HG02610 (cell line): ENCODE measurements at regions not wholly inside any gene's neighbourhood (a gene's known extent, or its start where the extent isn't known, plus 50 kb on each side); places are given as distances from the start of the nearest gene placed in this dataset.

Experiments used
- ATAC-seq: cut with Tn5 transposase; IDR thresholded peaks from one replicate; pipeline ENCODE4 v1.9.1; 2021; ENCODE audit warnings: mild to moderate bottlenecking, moderate library complexity; ENCODE audit not compliant: unreplicated experiment

DNA sequence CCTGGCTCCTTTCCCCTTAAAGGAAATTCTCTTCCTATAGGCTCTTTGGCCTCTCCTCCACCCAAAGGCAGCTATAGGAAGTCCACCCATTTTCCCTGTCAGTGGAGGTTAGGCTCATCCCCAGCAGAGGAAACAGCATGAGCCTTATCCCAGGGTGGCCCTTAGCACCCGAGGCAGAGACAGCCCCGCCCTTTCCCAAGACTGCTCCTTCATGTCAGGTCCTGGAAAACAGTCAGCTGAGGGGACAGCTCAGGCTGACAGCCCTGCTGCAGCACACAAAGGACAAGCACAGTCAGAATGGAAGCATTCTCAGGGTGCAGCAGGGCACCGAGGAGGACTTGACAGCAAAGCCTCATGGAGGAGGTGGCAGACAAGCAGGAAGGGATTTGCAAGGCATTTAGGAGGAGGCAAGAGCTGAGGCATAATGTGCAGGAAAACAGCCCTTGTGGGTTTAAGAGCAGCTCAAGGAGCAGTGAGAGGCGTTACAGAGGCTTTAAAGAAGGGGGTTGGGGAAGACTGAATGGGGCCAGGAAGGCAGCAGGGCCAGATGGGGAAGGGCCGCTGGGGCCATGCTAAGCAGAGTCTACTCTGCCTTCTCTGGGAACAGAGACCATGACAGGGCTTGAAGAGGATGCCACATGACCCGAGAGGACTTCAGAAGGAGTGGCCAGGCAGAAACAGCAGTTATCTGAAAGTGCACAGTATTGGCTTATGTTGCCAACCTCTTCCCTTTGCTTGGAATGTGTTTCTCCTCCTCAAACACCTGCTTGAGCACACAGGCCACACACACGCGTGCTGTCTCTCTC, 216.6 kb downstream of the SH3BP4 start:
- no peak for ATAC-seq

DNA sequence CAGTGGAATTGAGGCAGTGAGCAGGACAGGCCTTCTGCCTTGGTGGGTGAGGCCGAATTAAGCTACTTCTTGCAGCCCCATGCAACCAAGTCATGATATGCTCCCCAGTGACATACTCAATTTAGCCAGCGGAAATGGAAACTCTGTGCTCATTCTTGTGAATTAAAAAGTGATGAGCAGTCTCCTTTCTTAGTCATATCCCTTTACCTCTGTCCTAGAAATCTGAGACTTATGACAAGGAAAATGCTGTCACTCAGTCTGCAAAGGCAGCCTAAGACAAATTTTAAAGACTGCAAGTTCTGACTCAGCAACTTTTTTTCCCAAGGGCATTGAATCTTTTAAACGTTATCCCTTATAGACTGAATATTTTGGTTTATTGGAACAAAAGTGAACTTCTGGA, 218.2 kb downstream of the SH3BP4 start:
- no peak for ATAC-seq

DNA sequence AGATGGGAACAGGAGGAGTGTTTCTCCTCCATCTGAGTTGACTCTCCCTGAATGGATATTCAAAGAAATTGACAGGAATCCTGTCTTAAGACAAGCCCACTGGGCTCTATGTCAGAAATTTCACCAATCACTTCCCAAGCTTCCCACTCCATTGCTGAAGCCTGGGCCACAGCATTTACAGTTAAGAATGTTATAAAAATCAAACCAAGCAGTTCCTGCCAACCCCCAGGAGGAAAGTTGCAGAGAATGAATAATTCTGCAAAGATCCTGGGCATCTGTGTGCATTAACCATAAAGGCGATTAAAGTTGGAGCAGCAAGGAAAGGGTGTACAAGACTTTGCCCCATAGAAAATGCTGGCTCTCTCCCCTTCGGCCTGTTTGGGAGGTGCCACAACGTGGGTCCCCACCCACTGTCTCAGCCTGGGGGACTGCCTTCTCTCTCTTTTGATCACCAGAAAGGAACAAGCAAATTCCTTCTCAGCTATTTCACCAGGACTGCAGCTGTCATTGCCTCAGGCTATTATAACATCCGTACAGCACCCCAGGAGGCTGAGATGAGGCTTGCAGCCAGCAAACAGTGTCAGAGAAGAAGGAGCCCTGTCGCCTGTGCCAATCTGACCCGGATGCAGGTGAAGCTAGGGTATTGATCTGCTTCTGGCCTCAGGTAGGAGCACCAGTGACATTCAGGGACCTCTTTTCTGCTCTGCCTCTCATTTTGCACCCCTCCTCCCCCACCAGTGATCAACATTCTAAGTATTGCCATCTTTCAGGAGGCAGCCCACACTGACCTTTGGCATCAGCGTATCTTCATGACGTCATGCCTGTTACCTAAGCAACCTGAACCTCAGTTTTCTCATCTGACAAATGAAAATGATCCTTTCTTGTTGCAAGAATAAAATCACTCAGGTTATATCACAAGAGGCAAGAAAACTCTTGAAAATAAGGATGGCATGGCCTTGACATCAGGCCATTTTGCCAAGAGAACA, 219.0 kb downstream of the SH3BP4 start:
- no peak for ATAC-seq

DNA sequence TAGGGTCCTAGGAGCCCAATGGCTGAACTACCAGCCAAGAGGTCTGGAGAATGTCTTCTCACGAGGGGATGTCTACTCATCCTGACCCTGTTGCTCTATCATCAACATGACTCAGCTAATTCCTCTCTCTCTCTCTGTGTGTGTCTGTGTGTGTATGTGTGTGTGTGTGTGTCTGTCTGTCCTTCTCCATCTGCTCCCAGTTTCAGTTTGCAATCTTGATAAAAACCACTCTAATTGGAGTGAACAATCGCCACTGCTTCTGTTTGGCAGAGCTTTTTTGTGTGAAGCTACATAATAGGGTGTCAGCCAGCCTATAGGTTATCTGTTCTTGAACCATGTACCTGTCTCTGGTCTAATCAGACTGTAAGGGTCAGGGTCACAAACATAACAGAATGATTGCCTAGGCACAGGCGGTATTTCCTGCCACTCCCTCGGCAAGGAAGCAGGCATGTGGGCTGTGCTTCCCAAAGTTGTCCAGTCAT, 219.8 kb downstream of the SH3BP4 start:
- ATAC-seq, result no peak

DNA sequence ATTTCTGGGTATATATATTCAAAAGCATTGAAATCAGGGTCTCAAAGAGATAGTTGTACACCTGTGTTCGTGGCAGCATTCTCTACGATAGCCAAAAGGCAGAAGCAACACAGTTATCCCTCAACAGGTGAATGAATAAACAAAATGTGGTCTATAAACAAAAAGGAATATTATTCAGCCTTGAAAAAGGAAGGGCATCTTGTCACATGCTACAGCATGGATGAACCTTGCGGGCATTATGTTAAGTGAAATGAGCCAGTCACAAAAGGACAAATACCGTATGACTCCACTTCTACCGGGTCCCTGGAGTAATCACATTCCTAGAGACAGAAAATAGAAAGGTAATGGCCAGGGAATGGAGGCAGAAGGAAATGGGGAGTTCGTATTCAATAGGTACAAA, 228.8 kb downstream of the SH3BP4 start:
- ATAC-seq, result no peak

DNA sequence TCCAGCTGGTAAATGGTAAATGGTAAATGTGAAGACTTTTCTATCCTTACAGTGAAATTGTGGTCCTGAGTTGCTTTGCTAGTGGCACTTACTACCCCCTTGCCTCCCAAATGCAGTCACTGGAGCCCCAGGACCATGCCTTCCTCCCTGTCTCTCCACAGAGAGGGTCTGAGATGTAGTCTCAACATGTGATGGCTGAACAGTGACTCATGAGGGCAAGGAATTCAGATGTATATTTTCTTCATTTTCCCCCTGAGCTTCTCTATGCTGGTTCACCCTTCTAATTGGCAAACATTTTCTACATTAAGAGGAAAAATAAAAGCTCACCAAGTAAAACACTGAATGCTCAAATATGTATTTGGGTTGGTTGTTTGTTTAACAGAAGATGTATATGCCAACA, 232.0 kb downstream of the SH3BP4 start:
- no peak for ATAC-seq

DNA sequence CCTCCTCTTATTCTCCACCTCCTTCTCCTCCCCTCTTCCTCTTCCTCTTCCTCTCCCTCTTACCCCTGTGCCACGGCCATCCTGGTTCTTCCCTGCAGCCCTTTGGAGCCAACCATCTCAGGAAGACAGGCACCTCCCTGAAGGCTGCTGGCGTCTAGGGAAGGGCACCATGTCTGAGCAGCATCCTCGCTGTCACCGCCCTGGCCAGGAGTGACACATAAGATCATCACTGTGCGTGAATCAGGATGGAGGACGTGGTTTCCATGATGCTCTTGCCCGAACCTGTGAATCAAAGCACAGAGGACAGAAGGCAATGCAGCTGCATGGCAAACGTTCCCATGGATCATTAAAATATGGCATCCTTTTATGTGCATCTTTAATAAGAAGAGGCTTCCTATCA, 236.0 kb downstream of the SH3BP4 start:
- no peak for ATAC-seq

DNA sequence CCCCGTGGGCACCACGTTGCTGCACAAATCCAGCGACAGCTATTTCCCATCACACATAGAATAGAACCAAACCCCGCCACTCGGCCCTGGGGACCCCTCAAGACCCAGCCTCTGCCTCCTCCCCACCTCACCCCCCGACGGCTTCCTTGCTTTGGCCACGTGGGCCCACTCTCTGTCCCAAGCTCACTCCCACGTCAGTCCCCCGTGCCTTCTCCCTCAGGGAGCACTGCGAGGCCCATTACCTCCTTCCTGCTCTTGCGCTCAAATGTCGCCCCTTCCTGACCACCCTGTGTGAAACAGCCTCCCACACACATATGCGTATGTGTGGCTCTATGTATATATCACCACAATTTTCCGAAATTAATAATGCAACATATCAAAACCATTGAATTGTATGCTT, 239.7 kb downstream of the SH3BP4 start:
- ATAC-seq, result no peak

DNA sequence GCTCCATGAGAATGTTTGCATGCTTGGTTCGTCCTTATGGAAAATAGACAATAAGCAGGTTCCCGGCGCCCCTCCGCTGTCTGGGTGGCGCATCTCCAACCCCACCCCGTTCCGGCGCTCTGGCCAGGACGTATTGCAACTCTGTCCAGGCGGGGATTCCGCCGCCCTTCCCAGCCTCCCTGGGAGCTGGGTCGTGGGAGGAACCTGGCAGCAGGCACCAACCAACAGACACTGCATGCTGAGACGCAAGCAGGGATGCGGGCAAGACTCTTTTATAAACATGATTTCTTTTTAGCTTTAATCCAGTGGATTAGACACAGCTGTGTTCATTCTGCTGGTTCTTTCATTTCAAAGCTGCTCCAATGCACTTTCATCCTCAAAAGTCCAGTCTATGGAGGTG, 240.2 kb downstream of the SH3BP4 start:
- ATAC-seq, result no peak

DNA sequence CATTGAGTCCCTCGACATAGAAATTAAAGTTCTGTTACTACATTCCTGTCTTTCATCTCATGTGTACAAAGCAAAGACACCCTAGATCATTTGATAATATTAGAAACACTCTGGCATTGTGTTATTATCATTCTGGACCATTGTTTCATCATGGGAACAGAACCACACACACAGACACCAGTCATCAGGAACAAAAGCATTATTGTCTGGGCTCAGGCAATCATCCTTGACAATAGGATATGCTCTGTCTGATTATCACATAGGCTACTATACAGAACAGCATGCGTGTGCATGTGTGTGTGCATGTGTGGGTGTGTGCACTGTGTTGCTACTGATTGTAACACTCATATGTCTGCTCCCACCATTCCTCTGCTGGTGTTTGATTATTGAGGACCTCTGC, 242.5 kb downstream of the SH3BP4 start:
- no peak for ATAC-seq

DNA sequence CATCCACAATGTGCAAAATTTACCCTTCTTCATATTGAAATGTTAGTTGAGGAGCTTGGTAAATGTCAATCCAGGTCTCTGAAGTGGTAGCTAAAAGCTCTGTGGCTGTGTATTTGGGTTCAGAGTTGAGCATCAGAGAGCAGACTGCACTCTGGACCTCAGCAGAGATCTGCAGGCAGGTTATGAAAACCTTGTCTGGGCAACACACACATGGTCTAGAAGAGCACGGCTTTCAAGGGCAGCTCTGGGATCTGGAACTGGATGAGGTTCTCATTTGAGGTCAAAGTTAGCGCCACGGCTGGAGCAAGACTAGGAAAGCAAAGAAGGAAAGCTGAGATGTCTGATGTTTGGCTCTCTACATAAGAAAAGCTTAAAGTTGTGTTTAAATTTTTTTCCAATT, 243.0 kb downstream of the SH3BP4 start:
- ATAC-seq, result no peak

DNA sequence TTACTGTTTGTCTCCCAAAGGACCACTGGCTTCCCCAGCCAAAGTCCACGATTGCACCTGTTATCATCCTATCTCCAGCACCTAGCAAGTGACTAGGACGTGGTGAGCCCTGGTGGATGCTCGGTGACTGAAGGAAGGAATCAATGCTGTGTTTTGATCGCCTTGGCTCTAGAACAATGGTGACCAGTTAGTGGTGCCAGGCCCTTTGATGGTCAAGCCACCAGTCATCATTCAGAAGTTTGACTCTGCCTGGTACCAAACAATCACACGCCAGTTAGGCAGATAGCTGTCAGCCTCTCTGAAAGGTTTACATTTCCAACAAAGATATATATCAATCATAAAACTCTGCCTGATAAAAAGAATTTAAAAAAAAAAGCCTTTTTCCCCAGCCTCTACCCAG, 244.1 kb downstream of the SH3BP4 start:
- ATAC-seq, result no peak

DNA sequence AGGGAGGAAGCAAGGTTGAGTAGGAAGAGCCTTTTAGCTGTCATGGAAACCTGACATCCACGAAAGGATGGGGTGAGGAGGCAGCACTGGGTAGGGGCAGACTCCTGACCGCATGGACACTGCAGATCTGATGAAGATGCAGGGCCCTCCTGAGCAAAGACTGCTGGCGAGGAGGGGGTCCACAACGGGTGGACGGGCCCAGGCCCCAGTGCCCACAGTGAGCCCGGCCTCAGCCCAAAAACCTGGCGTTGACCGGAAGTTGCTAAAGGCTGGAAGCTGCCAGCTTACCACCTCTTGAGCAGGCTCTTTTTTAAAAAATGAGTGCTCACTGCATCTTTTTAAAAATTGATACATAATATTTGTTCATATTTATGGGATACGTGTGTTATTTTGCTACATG, 247.3 kb downstream of the SH3BP4 start:
- ATAC-seq, result no peak

DNA sequence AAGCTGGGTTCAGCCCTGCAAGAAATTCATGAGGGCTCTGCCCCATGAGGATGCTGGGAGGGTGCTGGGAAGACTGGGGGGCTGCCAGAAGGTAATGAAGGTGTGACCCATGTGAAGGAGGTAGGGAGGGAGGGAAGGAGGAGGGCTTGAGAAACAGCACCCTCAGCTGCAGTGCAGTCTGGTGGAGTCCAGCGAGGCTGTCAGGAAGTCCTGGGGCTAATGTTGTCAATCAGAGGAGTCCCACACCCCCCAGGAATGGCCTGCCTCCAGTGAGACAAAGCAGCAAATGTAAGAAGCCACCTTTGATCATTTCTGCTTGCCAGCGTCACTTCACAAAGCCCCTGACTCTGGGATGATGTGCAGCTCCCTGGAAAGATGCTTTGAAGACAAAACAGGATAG, 248.4 kb downstream of the SH3BP4 start:
- no peak for ATAC-seq

DNA sequence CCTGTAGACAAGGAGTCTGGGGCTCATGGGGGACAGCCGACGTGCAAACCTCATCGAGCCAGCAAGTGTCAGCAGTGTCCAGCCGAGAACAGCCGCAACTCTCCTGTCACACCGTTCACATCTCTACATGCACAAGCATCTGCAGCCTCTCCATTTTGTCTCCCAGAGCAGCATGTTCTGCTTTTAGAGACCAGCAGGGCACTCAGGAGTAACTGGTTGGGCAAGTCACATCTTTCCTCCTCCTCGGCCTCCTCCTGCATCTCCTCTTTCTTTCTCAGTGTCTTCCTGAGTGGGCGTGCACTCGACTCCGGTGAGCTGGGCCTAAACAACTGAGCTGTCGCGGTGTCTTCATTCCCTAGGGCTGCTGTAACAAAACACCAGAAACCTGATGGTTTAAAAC, 249.9 kb downstream of the SH3BP4 start:
- no peak for ATAC-seq

DNA sequence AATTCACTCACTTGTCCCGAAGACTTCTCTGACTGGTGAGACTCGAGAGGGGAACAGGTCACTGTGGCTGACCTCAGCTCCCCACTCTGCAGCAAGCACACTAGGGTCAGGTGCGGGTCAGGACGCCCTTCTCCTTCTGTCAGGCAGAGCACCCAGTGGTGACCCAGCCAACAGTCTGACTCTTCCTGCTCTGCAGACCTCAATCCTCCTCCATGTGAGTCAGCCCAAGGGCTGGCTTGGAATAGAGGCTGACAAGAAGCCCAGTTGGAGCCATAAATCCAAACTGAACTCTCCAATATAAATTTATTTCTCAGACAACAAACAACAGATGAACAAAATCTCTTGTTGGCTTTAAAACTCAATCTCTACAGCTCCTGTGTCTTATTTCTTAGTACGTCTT, 253.1 kb downstream of the SH3BP4 start:
- ATAC-seq, result no peak

DNA sequence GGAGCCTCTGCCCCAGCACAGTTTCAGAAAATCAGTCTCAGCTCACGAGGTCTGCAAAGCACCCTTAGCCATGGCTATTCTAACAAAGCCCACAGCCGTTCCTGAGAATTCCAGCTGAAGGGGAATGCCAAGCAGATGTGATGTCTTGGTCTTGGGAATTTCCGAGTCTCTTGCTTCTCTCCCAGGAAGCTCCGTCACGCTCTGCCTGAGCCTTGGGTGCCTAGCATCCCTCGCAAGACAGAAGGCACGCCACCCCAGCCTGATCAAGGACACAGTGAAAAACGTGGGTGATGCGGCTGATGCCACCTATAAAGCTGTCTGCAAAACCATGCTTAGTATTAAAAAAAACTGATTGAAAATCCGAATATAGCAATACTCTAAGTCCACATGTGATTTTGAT, 254.6 kb downstream of the SH3BP4 start:
- no peak for ATAC-seq

DNA sequence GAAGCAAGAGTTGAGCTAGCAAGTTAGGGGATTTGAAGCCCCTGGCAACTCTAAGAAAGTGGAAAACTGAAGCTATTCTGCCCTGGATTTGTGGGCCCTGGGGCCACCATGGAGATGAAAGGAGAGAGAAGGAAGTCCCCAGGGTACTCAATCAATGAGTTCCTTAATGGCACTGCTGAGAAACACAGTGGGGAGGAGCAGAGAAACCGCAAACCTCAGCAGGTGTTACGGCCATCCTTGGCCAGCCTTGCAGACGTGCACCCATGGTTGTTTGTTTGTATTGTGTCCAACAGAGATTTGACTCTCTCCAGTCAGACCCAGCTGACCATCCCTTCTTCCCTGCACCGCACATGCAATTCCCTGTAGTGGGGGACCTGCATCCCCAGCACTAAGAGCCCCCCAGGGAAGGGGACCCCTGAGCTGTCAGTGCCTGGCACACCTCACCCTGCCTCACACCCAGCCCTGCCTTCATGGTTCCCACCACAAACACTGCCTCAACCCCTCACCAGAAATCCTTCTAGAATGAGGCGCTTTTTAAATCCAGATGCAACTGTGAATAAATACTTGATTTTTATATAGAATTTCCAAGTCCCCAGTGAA, 255.3 kb downstream of the SH3BP4 start:
- ATAC-seq, result no peak

DNA sequence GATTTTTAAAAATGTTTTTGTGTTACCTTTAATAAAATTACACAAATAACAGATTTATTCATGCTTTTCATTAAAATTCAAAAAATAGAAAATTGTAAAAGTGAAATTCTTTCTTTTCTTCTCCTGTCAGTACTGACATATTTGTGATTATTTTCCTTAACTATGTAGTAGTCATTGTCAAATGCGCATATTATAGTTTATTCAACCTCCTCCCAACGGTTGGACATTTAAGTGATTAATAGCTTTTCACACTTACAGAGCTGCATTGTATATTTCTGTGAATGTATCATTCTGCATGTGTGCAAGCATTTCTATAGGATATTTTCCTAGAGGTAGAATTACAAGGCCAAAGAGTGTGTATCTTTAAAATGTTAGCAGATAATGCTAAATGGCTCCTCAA, 259.2 kb downstream of the SH3BP4 start:
- ATAC-seq, result no peak

DNA sequence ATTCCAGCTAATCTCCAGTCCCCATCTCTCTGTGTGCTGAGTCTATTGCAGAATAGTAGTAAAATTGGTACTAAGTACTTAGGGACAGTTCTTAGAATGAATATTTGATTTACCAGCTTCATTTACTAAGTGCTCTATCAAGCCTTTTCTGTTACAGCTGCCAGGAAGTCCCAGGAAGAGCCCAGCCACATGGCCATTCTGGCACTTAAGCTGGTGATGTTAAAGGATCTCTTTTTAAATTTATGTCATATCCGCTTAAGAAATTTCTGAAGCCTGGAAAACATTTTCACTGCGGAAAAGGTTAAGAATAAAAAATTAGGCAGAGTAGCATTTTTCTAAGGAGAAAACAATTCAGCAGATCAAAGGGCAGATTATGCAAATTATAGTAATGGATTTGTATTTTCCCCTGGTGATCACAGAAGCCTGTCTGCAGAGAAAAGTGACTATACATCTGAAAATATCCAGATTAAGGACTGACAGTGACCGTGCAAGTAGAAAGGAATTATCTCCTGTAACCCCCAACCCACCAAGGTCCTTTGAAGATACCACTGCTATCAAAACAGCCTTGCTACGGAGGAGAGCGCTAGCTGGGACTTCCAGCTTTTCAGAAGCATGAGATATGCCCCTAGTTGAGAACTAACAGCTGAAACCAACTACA, 260.8 kb downstream of the SH3BP4 start:
- no peak for ATAC-seq

DNA sequence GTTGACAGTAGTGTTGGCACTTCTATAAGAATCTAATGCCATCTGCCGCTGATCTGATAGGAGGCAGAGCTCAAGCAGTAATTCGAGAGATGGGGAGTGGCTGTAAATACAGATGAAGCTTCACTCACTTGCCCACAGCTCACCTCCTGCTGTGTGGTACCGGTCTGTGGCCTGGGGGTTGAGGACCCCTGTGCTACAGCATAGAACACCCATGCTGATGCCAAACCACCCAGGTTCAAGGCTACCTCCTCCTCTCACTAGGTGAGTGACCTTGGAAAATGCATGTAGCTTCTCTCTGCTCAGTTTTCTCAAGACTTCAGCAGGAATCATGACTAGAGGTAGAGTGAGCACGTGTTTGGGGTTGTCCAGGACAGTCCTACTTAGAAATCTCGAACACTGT, 263.4 kb downstream of the SH3BP4 start:
- no peak for ATAC-seq
